ENCODE measurements at regions not wholly inside any gene's neighbourhood (a gene's known extent, or its start where the extent isn't known, plus 50 kb on each side); places are given as distances from the start of the nearest gene placed in this dataset.

DNA sequence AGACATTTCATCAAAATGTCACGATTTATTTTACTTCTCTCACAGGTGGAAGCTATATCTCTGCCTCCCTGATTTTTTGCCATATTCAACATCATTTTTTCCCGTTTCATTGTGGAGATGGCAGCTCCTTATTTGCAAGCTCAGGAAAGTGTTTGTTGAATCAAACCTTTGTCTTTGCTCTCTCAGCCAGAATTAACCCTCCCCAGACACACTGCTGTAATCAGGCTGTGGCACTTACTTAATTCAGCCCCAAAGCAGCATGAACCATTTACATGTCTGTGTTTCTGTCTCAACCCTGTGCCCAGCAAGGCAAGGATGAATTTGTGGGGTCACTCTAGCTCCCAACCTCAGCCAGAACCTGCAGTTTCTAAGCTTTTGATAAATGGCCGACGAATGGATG lies 397.2 kb downstream of the TCERG1L start:
- TF ChIP-seq, protein P1, sequence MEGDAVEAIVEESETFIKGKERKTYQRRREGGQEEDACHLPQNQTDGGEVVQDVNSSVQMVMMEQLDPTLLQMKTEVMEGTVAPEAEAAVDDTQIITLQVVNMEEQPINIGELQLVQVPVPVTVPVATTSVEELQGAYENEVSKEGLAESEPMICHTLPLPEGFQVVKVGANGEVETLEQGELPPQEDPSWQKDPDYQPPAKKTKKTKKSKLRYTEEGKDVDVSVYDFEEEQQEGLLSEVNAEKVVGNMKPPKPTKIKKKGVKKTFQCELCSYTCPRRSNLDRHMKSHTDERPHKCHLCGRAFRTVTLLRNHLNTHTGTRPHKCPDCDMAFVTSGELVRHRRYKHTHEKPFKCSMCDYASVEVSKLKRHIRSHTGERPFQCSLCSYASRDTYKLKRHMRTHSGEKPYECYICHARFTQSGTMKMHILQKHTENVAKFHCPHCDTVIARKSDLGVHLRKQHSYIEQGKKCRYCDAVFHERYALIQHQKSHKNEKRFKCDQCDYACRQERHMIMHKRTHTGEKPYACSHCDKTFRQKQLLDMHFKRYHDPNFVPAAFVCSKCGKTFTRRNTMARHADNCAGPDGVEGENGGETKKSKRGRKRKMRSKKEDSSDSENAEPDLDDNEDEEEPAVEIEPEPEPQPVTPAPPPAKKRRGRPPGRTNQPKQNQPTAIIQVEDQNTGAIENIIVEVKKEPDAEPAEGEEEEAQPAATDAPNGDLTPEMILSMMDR (IDR thresholded peaks at IDR 0.05) = no peak
- TF ChIP-seq POLR2A (IDR thresholded peaks at IDR 0.05) = no peak
